ENCODE measurements at regions not wholly inside any gene's neighbourhood (a gene's known extent, or its start where the extent isn't known, plus 50 kb on each side); places are given as distances from the start of the nearest gene placed in this dataset.
A peak's percentile ranks its signal among the peaks of the same experiment; 100 is the strongest.

DNA sequence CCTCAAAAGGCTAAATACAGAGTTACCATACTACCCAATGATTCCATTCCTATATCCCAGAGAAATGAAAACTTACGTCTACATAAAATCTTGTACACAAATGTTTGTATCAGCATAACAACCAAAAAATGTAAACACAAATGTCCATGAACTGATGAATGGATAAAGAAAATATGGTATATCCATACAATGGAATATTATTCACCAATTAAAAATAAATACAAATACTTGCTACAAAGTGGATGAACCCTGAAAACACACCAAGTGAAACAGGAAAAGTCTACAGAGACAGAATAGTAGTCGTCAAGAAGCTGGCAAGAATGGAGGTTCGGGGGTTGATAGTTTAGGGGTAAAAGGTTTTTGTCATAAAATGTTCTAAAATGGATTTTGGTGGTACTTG is 54.0 kb upstream of the ANKRD28 start:
- TF ChIP-seq, protein P1, sequence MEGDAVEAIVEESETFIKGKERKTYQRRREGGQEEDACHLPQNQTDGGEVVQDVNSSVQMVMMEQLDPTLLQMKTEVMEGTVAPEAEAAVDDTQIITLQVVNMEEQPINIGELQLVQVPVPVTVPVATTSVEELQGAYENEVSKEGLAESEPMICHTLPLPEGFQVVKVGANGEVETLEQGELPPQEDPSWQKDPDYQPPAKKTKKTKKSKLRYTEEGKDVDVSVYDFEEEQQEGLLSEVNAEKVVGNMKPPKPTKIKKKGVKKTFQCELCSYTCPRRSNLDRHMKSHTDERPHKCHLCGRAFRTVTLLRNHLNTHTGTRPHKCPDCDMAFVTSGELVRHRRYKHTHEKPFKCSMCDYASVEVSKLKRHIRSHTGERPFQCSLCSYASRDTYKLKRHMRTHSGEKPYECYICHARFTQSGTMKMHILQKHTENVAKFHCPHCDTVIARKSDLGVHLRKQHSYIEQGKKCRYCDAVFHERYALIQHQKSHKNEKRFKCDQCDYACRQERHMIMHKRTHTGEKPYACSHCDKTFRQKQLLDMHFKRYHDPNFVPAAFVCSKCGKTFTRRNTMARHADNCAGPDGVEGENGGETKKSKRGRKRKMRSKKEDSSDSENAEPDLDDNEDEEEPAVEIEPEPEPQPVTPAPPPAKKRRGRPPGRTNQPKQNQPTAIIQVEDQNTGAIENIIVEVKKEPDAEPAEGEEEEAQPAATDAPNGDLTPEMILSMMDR (IDR thresholded peaks at IDR 0.05; ENCODE audit: low read length, missing control alignments), result no peak
- H3K4me3 ChIP-seq (replicated peaks; ENCODE audit: low read depth, low read length), result no peak overlapping the region
- no peak for DNase-seq (ENCODE audit: low read depth)

DNA sequence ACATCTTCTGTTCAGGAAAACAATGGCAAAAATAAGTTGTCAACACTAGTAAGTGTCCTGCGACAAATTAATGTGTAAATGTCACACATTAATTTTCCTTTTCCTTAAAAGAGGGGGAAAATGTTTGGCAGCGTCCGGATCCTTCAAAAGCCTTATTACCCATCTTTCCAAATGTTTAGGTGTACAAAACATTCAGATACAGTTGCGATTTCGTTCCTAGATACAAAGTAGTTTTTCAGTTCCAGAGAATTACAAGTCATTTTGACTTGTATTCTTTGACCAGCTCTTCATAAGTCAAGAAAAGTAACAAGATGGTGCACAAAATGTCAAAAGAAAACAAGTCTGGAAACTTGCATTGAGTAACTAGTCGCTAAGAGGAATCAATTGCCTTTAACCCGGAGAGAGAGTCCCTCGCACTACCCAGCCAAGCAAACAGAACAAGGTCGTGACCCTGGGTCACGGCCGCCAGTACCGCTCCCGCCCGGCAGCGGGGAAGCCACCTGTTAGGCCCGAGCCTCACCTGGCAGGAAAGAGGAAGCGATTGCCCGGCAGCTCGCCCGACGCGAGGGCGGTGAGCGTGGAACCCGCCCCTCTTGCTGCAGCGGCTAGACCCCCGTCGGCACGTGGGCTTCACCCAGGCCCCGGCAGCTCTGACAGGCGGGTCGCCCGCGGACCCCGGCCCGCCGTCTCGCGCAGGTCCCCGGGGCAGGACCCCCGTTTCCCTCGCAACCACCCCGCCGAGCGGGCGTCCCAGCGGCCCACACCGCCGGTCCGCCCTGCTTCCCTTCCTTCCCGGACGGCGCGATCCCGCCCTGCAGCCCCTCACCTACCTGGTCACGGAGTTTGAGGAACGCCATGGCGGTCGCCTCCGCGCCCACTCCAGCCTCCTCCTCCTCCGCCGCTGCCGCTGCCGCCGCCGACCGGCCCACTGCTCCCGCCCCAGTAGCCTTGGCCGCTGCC is 61.0 kb upstream of the ANKRD28 start:
- peak overlapping the region; percentile 71 for H3K4me3 ChIP-seq (replicated peaks; ENCODE audit: low read depth, low read length)
- DNase-seq (ENCODE audit: low read depth), result no peak
- TF ChIP-seq, protein P1 (IDR thresholded peaks at IDR 0.05; ENCODE audit: low read length, missing control alignments), result no peak

DNA sequence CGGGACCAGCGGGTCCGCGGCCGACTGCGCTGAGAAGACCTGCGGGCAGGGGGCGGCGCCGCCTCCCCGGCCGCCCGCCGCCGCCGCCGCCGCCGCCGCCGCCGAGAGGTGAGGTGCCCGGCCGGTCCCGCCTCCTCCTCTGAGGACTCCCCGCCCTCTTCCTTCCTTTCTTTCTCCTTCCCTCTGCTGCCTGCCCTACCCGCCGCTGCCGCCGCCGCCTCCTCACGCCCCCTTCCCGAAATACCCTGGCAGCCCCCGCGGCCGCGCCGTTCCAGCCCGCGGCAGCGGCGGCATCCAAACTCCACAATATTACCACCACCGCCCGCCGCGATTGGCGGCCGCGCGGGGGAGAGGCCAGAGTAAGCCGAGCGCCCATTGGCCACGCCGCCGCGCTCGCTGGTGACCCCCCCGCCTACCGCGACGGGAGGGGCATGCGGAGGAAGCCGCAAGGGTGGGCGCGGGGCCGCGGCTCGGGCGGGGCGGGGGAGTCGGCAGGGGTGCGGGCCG is 61.8 kb upstream of the ANKRD28 start:
- peak overlapping the region; percentile 71 for H3K4me3 ChIP-seq (replicated peaks; ENCODE audit: low read depth, low read length)
- TF ChIP-seq, protein P1 (IDR thresholded peaks at IDR 0.05; ENCODE audit: low read length, missing control alignments), result no peak

DNA sequence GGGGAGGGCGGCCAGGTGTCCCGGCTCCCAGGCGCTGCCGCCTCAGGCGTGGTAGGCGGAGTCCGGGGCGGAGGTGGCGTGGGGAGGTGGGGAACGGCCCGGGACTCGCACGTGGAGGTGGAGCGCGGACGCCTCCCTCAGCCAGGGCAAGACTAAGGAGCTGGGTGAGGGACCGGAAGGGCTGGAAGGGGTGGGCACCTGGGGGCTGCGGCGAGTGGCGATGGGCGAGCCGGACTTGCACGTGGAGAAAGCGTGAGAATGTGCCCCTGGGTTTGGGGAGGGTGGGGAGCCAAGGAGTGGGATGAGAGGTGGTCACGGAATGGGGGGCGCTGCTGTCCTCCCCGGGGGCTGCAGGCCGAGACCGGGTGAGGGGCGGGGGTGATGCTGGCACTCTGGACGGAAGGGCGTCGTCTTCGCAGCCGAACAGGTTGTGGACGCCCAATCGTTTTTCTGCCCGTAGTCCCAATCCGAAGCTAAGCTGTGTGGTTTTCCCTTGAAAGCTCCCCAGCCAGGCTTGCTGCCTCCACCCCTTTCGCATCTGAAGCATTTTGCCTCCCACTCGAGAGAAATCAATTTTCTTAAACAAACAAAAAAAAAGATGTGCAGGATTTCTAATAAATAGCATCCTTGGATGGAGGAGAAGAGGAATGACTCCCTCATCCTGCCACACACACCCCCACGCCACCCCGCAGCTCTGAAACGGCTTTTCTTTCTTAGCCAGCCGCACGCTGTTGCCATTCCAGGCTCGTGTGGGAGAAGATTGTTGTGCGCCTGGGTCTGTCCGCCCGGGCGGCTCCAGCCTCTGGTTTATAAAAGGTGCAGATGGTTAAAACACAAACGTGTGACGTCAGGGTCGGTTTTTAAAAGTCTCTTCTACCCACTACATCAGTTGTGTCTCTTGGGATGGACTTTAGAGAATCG is 62.5 kb upstream of the ANKRD28 start:
- DNase-seq (ENCODE audit: low read depth), result peak; percentile 31

More for the DNA sequence above, 61.8 kb upstream of the ANKRD28 start:
- DNase-seq (ENCODE audit: low read depth), result peak; percentile 70

DNA sequence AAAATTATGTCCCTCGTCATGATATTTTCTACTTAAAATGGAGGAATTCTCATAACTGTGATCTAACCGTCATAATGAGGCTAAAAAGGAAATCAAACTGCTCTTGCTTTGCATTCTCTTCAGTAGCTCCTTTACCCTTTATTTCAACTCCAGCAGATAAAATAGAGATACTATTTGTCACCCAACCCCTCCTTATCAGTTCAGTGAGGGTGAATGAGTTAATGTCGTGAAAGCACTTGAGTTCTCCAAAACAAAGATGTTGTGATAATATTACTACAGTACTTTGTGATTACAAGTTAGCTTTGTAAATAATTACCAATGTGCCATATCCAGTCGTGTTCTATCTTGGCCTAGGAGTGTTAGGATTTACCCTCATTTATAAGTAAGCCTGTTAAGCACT is 63.4 kb upstream of the ANKRD28 start:
- no peak for DNase-seq (ENCODE audit: low read depth)
- H3K4me3 ChIP-seq (replicated peaks; ENCODE audit: low read depth, low read length), result no peak overlapping the region
- TF ChIP-seq, protein P1 (IDR thresholded peaks at IDR 0.05; ENCODE audit: low read length, missing control alignments), result no peak

More for the DNA sequence above, 62.5 kb upstream of the ANKRD28 start:
- TF ChIP-seq, protein P1 (IDR thresholded peaks at IDR 0.05; ENCODE audit: low read length, missing control alignments), result no peak
- peak overlapping the region; percentile 71 for H3K4me3 ChIP-seq (replicated peaks; ENCODE audit: low read depth, low read length)

DNA sequence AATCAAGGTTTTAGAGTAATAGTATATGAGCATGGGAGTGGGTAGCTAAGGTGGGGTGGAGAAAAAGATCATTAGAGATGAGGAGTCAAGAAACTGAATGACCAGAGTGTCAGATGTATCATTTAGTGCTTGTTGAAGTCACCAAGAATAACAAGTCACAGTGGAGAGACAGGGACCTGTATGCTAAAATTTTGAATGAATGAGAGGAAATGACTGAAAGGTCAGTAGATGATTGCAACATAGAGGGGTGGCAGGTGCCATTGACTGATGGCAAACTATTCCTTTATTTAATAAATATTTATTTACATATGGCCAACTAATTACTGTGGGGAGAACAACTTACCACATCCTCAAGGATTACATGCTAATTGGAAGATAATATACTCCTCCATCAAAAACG is 75.0 kb upstream of the ANKRD28 start:
- TF ChIP-seq, protein P1 (IDR thresholded peaks at IDR 0.05; ENCODE audit: low read length, missing control alignments), result no peak
- DNase-seq (ENCODE audit: low read depth), result no peak
- no peak overlapping the region for H3K4me3 ChIP-seq (replicated peaks; ENCODE audit: low read depth, low read length)

All from fibroblast of pulmonary artery (primary cell).